NT2/D1 (cell line): ENCODE measurements at regions not wholly inside any gene's neighbourhood (a gene's known extent, or its start where the extent isn't known, plus 50 kb on each side); places are given as distances from the start of the nearest gene placed in this dataset.

Source experiments
- YY1 ChIP-seq: IDR thresholded peaks from 2 replicates; pipeline ENCODE4 v1.6.1; 2011; ENCODE audit not compliant: insufficient read length, insufficient read depth
- ZNF274 ChIP-seq: IDR thresholded peaks from 2 replicates; pipeline ENCODE4 v1.6.1; 2011; ENCODE audit warnings: mild to moderate bottlenecking, low read depth, low read length

- TF ChIP-seq YY1 (no peak), ZNF274 (no peak)
These were observed 139.8 kb upstream of the MTNR1B start for GRCh38 chr11:92829671-92830070.
